Activated T-helper 2 cell treated with anti-CD3 and anti-CD28 coated beads, Interferon-gamma antibody, Interleukin-2, Interleukin-4, amounts not matched to agents 10 μg/mL and 5 μg/mL and 100 μg/mL, durations not matched to agents 14 hours and 24 hours and 36 hours (primary cell): ENCODE measurements at regions not wholly inside any gene's neighbourhood (a gene's known extent, or its start where the extent isn't known, plus 50 kb on each side); places are given as distances from the start of the nearest gene placed in this dataset.
A peak's percentile ranks its signal among the peaks of the same experiment; 100 is the strongest.

Source experiments
- DNase-seq: peaks from one replicate; pipeline ENCODE4 v3.0.0; 2021; ENCODE audit warnings: low spot score
- H3K27ac Mint-ChIP-seq: one replicate; pipeline ENCODE4 v1.8.0; 2021; ENCODE audit warnings: mixed read lengths
- H3K27me3 Mint-ChIP-seq: one replicate; pipeline ENCODE4 v1.8.0; 2021; ENCODE audit warnings: low read depth, mixed read lengths
- H3K36me3 Mint-ChIP-seq: one replicate; pipeline ENCODE4 v1.8.0; 2021; ENCODE audit warnings: low read depth, mixed read lengths
- H3K4me1 Mint-ChIP-seq: one replicate; pipeline ENCODE4 v1.8.0; 2021; ENCODE audit warnings: low read depth, mixed read lengths
- H3K4me3 Mint-ChIP-seq: one replicate; pipeline ENCODE4 v1.8.0; 2021; ENCODE audit warnings: low read depth, mild to moderate bottlenecking, moderate library complexity, mixed read lengths
- H3K9me3 Mint-ChIP-seq: one replicate; pipeline ENCODE4 v1.8.0; 2021; ENCODE audit warnings: mixed read lengths
- intact Hi-C: fragments of 100-400 bp; cut with micrococcal nuclease; formaldehyde crosslinking; loops from one replicate; pipeline ENCODE4 v1.15.1; 2023

DNA sequence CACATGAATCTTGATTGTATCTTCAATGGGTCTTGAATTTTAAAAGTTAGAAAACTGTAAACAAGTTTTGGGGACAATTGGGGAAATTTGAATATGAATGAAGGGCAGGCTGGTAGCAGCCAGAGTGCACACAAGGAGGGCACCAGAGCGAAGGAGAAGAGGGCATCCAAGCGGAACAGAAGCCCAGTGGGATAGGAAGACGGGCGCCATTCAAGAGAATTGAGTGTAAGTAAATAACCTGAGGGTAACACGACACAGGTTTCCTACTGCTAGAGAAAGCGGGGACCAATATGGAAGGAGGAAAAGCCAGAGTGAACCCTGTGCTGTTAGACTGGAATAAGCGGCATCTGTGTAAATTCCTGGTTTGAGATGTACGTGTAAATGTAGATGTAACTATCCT, 115.1 kb upstream of the CCL2 start:
- intact Hi-C loops: loop anchor here (10.0 kb wide), 1 partner anchor 215 kb away; no protein-coding TSS in a partner anchor
- no peak for DNase-seq
- Mint-ChIP-seq H3K9me3 (no peaks in the 10 kb centered on the region), H3K27ac (no peak overlapping the region), H3K27me3 (peaks cover 13% of the 10 kb centered on the region), H3K4me1 (no peaks in the 10 kb centered on the region), H3K4me3 (no peak overlapping the region), H3K36me3 (no peaks in the 10 kb centered on the region)

DNA sequence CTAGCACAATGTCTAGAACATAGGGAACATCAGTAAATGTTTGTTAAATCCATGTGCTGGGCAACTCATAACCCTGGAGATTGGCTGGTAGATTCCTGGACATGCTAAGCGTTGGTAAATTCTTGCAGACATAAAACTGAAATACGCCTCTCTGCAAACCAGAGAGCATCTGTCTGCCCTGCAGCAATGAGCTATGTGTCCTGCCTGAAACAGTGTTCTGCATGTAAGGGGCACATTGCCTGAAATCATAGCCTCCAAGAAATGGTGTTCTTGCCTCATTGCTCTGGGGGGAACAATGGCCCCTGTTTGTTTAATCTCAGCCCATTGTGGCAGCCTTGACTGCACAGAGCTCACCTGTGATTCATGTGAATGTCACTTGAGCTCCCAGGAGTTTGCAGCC, 113.5 kb upstream of the CCL2 start:
- DNase-seq: no peak
- H3K36me3 Mint-ChIP-seq: no peaks in the 10 kb centered on the region
- no peaks in the 10 kb centered on the region for H3K9me3 Mint-ChIP-seq
- H3K4me1 Mint-ChIP-seq: no peaks in the 10 kb centered on the region
- no peak overlapping the region for H3K27ac Mint-ChIP-seq
- intact Hi-C loops: loop anchor here (10.0 kb wide), 1 partner anchor 217 kb away; no protein-coding TSS in a partner anchor
- H3K27me3 Mint-ChIP-seq: peaks cover 13% of the 10 kb centered on the region
- H3K4me3 Mint-ChIP-seq: no peak overlapping the region

DNA sequence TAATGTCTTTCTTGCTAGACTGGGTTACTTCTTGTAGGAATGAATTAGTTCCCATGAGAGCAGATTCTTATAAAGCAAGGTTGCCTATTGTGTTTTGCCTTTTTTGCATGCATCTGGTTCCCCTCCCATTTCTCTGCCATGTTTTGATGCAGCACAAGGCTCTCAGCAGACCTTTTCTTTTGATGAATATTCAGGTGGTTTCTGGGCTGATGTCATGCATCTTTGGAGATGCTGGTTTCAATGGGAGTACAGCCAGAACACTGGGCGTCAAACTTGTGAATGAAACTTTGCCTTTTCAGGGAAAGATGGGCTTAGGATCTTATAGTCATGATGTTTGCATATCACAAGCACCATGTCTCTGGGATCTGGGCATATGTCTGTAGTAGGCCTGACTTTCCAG, 111.7 kb upstream of the CCL2 start:
- Mint-ChIP-seq H3K9me3 (no peaks in the 10 kb centered on the region), H3K4me3 (no peak overlapping the region), H3K4me1 (no peaks in the 10 kb centered on the region), H3K27me3 (peaks cover 14% of the 10 kb centered on the region), H3K27ac (no peak overlapping the region), H3K36me3 (no peaks in the 10 kb centered on the region)
- no peak for DNase-seq
- intact Hi-C loops: loop anchor here (10.0 kb wide), 1 partner anchor 219 kb away; no protein-coding TSS in a partner anchor

DNA sequence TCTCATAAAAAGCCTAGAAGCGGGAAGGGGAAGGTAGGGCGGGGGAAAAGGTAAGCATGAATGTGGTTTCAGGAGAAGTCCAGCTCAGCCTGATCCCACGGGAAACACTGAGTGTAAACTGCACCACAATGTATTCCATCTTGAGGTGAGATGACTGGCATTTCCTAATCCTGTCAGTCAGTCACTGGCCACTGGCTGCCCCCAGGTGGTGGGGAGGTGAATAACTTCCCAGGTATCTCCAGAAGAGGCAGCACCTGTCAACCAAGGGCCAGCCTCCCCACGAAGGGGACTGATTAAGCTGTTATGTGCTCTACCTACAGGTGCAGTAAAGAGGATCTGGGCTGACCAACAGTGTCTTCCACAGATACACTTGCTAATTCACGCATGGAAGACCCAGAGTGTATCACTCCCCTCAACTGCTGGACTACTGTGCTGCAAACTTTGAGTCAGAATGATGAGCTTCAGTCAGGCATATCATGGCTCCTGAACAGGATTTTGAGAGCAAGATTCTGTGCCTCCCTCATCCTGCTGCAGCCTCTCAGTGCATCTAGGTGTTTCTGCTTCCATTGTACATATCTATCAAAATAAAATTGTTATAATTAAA, 108.5 kb upstream of the CCL2 start:
- H3K27ac Mint-ChIP-seq: no peak overlapping the region
- intact Hi-C loops: loop anchor here (10.0 kb wide), 1 partner anchor 222 kb away; no protein-coding TSS in a partner anchor

DNA sequence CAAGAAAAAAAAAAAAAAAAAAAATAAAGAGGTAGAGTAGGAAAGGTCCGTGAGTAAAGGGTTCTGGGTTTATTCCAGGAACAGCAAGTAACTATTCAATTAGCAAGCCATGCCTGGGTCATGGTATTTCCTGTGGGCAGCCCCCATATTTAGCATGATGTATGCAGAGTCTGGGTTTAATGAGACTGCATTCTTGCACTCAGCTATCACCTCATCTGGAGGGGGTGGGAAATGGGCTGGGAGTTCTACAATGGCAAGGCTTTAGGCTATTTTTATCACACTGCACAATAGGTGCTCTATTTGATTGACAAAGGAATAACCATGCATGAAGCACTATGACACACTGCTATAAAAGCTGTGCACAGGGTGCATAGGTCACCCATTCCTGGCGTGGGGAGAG, 104.0 kb upstream of the CCL2 start:
- no peaks in the 10 kb centered on the region for H3K9me3 Mint-ChIP-seq
- H3K27ac Mint-ChIP-seq: no peak overlapping the region
- DNase-seq: no peak
- peaks cover 27% of the 10 kb centered on the region for H3K27me3 Mint-ChIP-seq
- H3K4me1 Mint-ChIP-seq: peaks cover 4% of the 10 kb centered on the region
- H3K4me3 Mint-ChIP-seq: no peak overlapping the region
- intact Hi-C loops: no loop called here
- no peaks in the 10 kb centered on the region for H3K36me3 Mint-ChIP-seq

More for the DNA sequence above, 108.5 kb upstream of the CCL2 start:
- DNase-seq: peak; percentile 46
- Mint-ChIP-seq H3K9me3 (no peaks in the 10 kb centered on the region), H3K4me1 (no peaks in the 10 kb centered on the region), H3K36me3 (no peaks in the 10 kb centered on the region), H3K27me3 (peaks cover 2% of the 10 kb centered on the region), H3K4me3 (no peak overlapping the region)

DNA sequence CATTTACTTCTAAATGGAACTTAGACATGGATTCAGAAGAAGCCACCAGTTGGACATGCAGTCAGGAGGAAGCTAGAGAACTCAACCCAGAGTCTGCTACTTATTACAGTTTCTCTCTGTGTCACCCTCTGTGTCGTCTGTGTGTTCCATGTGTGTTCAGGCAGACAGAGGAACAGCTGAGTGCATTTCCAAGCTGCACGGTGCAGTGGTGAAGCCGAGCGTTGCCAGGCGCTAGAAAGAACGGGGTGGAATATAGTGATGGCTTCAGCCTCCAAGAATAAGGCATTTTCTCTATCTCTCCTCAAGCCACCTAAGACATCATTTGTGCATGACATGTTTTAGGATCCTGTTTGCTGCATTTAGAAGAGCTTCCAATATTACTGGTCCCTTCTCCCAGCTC, 101.1 kb upstream of the CCL2 start:
- H3K4me1 Mint-ChIP-seq: peaks cover 4% of the 10 kb centered on the region
- DNase-seq: no peak
- no peaks in the 10 kb centered on the region for H3K9me3 Mint-ChIP-seq
- H3K27me3 Mint-ChIP-seq: peaks cover 48% of the 10 kb centered on the region
- H3K36me3 Mint-ChIP-seq: no peaks in the 10 kb centered on the region
- no peak overlapping the region for H3K27ac Mint-ChIP-seq
- no peak overlapping the region for H3K4me3 Mint-ChIP-seq
- intact Hi-C loops: no loop called here

DNA sequence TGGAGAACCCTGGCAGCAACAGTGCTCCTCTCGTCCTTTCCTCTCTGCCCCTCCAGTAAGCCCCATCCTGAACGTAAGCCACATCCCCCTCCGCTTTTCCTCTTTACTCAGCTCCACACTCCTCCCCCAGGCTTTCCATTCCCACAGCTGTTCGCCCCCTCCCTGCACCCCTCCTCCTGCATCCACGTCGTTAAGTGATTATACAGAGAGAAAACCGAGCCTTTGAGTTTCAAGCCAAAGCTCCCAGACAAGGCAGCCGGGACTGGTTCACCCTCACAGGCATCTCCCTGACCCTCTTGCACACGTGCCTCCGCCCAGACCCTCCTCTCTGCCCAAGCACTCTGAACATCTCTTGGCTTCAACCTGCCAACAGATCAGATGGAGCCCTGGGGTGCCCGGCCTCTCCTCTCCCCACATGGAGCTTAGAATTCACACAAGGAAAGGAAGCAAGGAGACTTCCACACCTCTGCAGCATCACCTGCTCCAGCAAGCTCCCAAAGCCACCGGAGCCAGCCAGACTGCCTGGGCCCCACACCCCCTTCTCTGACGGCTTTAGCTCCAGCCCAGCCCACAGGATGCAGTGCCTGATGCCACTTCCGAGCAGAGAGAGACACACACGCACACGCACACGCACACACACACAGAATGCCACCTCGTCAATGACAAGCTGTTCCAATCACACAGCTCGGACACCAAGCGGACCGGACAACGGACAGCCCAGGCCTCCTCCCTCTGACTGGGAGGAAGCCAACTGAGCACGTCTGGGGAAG, 99.9 kb upstream of the CCL2 start:
- intact Hi-C loops: no loop called here
- Mint-ChIP-seq H3K27ac (no peak overlapping the region), H3K36me3 (no peaks in the 10 kb centered on the region), H3K27me3 (peaks cover 57% of the 10 kb centered on the region), H3K4me3 (no peak overlapping the region), H3K9me3 (no peaks in the 10 kb centered on the region), H3K4me1 (peaks cover 4% of the 10 kb centered on the region)
- no peak for DNase-seq

DNA sequence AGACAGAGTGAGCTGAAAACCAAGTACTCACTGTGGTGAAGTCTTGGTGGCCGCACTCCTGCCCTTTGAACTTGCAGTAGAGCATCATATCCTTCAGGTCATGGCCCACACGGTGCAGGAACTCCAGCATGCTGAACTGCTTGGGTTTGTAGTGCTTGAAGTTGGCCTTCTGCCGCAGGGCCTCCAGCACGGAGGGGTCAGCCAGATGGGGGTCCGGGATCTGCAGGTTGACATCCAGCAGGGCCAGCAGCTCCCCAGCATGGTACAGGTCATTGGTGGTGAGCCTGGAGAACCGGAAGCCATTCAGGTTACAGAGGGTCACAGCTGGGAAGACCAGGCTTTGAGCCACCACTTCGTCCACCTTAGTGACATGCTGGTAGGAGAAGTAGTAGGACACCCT, 99.1 kb upstream of the CCL2 start:
- DNase-seq: no peak
- no peaks in the 10 kb centered on the region for H3K9me3 Mint-ChIP-seq
- H3K4me3 Mint-ChIP-seq: no peak overlapping the region
- no peaks in the 10 kb centered on the region for H3K36me3 Mint-ChIP-seq
- peaks cover 59% of the 10 kb centered on the region for H3K27me3 Mint-ChIP-seq
- intact Hi-C loops: no loop called here
- H3K27ac Mint-ChIP-seq: no peak overlapping the region
- peaks cover 4% of the 10 kb centered on the region for H3K4me1 Mint-ChIP-seq

DNA sequence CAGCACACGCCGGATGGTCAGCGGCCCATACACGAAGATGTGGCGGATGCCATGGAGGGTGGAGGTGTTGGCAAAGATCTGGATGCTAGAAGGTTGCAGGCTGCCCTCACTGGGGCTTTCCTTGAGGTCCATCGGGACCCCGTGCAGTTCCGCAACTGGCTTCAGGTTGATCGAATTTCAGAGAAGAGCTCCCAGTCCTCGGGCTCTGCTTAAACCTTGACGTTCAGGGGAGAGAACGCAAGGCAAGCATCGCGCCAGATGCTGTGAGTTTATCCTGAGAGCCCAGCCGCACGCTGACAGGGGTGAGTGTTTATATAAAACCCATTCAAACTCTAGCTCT, 98.7 kb upstream of the CCL2 start:
- H3K27ac Mint-ChIP-seq: no peak overlapping the region
- peaks cover 59% of the 10 kb centered on the region for H3K27me3 Mint-ChIP-seq
- DNase-seq: no peak
- H3K4me1 Mint-ChIP-seq: peaks cover 4% of the 10 kb centered on the region
- H3K4me3 Mint-ChIP-seq: no peak overlapping the region
- H3K36me3 Mint-ChIP-seq: no peaks in the 10 kb centered on the region
- H3K9me3 Mint-ChIP-seq: no peaks in the 10 kb centered on the region
- intact Hi-C loops: no loop called here

DNA sequence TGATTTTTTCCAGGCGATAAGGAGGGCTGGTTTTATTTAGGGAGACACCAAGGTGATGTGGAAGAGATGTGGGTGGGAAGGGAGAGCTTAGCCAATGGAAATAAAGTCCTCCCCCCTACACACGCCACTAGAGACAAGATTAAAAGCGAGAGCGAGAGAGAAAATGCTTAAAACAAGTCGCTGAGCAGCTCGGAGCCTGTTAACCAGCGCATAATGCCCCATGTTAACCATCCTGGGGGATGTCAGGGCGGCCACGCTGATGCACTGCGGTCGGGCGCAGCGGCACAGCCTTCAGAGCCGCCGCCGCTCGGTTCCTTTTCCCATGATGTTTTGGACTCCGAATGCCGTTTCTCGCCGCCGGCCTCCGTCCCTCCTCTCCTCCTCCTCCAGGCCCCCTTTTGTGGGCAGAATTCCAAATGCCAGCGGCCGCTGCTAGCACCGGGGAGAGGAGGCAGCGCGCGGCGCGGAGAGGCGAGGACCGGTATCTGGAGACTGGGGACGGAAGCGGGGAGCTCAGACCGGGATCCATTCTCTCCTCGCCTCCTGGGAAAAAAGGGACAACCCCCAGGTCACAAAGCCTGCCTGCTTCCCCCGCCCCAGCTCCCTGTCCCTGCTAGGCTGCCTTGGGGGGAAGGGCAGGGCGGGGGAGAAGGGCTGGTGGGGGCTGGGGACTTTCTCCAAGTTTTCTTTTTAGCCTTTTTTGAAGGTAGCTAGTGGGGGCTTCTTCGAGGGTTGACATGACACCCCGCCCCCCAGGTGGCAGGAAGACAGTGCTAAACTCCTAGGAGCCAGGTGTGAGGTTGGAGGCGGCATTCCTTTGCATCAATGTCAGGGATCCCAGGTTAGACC, 98.1 kb upstream of the CCL2 start:
- Mint-ChIP-seq H3K4me3 (no peak overlapping the region), H3K9me3 (no peaks in the 10 kb centered on the region), H3K4me1 (peaks cover 4% of the 10 kb centered on the region), H3K27me3 (peaks cover 59% of the 10 kb centered on the region), H3K27ac (no peak overlapping the region), H3K36me3 (no peaks in the 10 kb centered on the region)
- DNase-seq: no peak
- intact Hi-C loops: no loop called here

DNA sequence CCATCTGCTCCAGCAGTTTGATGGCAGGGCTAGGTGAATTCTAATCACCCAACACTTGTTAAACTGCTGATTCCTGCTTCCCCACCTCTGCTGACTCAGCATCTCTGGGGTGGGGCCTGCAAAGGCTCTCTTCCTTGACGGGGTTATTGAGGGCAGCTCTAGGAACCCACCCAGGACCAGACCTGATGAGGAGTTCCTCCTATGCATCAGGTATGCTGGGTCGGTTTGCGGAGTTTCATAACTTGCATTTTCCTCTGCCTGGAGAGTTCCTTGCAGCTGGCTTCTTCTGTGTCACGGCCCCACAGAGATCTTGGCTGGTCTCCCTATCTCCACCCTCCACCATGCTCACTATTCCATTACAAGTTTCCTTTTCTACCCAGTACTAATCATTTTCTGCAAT, 93.4 kb upstream of the CCL2 start:
- Mint-ChIP-seq H3K27ac (no peak overlapping the region), H3K36me3 (no peaks in the 10 kb centered on the region), H3K27me3 (peaks cover 45% of the 10 kb centered on the region), H3K4me3 (no peak overlapping the region), H3K4me1 (no peaks in the 10 kb centered on the region), H3K9me3 (no peaks in the 10 kb centered on the region)
- no peak for DNase-seq
- intact Hi-C loops: no loop called here

DNA sequence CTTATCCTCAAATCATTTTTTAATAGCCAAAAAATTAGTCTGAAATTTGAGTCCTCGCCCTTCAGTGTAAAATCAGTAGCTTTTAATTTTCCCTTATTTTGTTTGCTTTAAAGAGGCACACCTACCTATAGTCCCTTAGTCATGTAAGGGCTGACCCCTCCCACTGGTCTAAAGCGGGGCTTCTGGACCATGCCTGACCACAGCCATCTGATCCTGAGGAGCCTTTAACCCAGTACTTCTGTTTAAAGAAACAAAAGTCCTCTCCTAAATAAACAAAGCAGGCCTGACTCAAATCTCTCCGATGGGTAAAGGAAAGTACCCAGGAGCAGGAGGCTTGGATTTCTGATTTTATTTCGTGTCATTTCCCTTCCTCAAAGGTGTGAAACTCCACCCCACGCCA, 92.0 kb upstream of the CCL2 start:
- no peak for DNase-seq
- H3K9me3 Mint-ChIP-seq: no peaks in the 10 kb centered on the region
- peaks cover 36% of the 10 kb centered on the region for H3K27me3 Mint-ChIP-seq
- no peak overlapping the region for H3K27ac Mint-ChIP-seq
- H3K36me3 Mint-ChIP-seq: no peaks in the 10 kb centered on the region
- intact Hi-C loops: no loop called here
- H3K4me1 Mint-ChIP-seq: no peaks in the 10 kb centered on the region
- H3K4me3 Mint-ChIP-seq: no peak overlapping the region

DNA sequence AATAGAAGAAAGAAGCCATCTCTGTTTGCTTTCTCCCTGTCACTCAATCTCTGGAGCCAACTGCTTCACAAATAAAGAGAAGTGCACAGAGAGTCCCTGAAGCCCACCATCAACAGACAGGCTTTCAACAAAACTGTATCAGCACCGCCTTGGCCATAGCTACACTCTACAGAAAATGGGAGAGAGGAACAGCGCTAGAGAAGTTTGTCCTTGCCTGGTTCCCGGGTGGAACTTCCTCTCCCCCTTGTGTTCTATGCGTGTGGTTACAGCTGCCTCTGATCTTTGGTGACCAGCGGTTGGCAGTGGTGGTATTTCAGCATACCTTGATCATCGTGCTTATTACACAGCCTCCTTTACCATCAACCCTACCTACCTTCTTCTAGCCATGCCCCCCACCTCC, 91.4 kb upstream of the CCL2 start:
- no peaks in the 10 kb centered on the region for H3K36me3 Mint-ChIP-seq
- no peak for DNase-seq
- intact Hi-C loops: no loop called here
- no peak overlapping the region for H3K4me3 Mint-ChIP-seq
- H3K4me1 Mint-ChIP-seq: no peaks in the 10 kb centered on the region
- H3K27ac Mint-ChIP-seq: no peak overlapping the region
- H3K9me3 Mint-ChIP-seq: no peaks in the 10 kb centered on the region
- H3K27me3 Mint-ChIP-seq: peaks cover 32% of the 10 kb centered on the region
